Osteocyte (in vitro differentiated cells): ENCODE measurements at regions not wholly inside any gene's neighbourhood (a gene's known extent, or its start where the extent isn't known, plus 50 kb on each side); places are given as distances from the start of the nearest gene placed in this dataset.

ENCODE experiments used
- DNase-seq: peaks from one replicate; pipeline ENCODE4 v3.0.0; 2021; ENCODE audit warnings: mixed read lengths; ENCODE audit not compliant: unreplicated experiment; ENCODE audit errors: extremely low spot score
- H3K27ac Mint-ChIP-seq: one replicate; pipeline ENCODE4 v1.8.0; 2021; ENCODE audit warnings: mild to moderate bottlenecking, mixed read lengths; ENCODE audit not compliant: unreplicated experiment
- H3K27me3 Mint-ChIP-seq: one replicate; pipeline ENCODE4 v1.8.0; 2021; ENCODE audit warnings: mixed read lengths; ENCODE audit not compliant: unreplicated experiment
- H3K36me3 Mint-ChIP-seq: one replicate; pipeline ENCODE4 v1.8.0; 2021; ENCODE audit warnings: mixed read lengths; ENCODE audit not compliant: unreplicated experiment
- H3K4me1 Mint-ChIP-seq: one replicate; pipeline ENCODE4 v1.8.0; 2021; ENCODE audit warnings: mixed read lengths; ENCODE audit not compliant: unreplicated experiment
- H3K4me3 Mint-ChIP-seq: one replicate; pipeline ENCODE4 v1.8.0; 2021; ENCODE audit warnings: mild to moderate bottlenecking, moderate library complexity, mixed read lengths; ENCODE audit not compliant: unreplicated experiment
- H3K9me3 Mint-ChIP-seq: one replicate; pipeline ENCODE4 v1.8.0; 2021; ENCODE audit warnings: mixed read lengths; ENCODE audit not compliant: unreplicated experiment
- TF ChIP-seq, protein P1 (sequence below): fragments of 200-600 bp; sonication (generic); IDR thresholded peaks from 2 replicates; pipeline ENCODE4 v1.5.0; 2021; ENCODE audit warnings: antibody characterized with exemption, mild to moderate bottlenecking, moderate library complexity

DNA sequence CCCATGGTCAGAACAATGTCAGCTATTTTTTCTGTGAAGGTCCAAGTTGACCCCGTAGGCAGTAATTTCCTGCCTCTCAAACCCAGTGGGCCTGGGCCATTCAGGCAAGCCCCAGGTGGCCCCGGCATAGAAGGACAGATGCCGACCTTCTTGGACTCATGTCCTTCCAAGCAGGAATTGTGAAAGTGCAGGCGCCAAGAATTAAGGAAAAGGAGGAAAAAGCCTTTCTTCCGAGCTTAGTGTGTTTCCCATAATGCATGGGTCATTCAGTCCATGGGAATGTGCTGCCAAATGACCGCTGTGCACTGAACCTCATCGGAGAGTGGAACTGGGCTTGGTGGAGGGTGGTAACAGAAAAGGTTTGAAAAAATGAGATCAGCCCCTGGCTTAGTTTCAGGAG, 196.5 kb upstream of the HS3ST1 start:
- H3K9me3 Mint-ChIP-seq = peaks cover 11% of the 10 kb centered on the region
- H3K4me1 Mint-ChIP-seq = no peaks in the 10 kb centered on the region
- TF ChIP-seq, protein P1, sequence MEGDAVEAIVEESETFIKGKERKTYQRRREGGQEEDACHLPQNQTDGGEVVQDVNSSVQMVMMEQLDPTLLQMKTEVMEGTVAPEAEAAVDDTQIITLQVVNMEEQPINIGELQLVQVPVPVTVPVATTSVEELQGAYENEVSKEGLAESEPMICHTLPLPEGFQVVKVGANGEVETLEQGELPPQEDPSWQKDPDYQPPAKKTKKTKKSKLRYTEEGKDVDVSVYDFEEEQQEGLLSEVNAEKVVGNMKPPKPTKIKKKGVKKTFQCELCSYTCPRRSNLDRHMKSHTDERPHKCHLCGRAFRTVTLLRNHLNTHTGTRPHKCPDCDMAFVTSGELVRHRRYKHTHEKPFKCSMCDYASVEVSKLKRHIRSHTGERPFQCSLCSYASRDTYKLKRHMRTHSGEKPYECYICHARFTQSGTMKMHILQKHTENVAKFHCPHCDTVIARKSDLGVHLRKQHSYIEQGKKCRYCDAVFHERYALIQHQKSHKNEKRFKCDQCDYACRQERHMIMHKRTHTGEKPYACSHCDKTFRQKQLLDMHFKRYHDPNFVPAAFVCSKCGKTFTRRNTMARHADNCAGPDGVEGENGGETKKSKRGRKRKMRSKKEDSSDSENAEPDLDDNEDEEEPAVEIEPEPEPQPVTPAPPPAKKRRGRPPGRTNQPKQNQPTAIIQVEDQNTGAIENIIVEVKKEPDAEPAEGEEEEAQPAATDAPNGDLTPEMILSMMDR = no peak
- H3K27me3 Mint-ChIP-seq = peaks cover 8% of the 10 kb centered on the region
- DNase-seq = no peak
- H3K27ac Mint-ChIP-seq = no peak overlapping the region
- H3K36me3 Mint-ChIP-seq = no peaks in the 10 kb centered on the region
- H3K4me3 Mint-ChIP-seq = no peak overlapping the region

DNA sequence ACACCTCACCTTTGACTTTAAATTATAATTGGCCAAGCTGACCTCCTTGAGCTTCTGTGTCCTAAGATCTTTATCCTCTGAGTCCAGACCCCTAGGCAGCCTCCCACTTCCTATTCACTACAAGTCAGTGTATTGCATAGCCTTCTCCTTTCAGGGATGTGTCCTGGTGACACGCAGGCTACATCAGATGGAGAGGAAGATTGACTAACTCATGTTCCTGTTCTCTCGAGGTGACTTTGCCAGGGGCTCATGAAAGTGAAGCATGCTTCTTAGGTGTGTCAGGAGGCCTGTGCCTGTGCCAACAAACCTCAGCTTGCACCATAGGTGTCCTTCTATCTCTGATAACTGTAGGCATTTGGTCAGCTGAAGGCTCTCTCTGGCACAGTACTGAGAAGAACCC, 195.7 kb upstream of the HS3ST1 start:
- peaks cover 5% of the 10 kb centered on the region for H3K27me3 Mint-ChIP-seq
- no peaks in the 10 kb centered on the region for H3K4me1 Mint-ChIP-seq
- no peak overlapping the region for H3K27ac Mint-ChIP-seq
- TF ChIP-seq, protein P1 = no peak
- no peak overlapping the region for H3K4me3 Mint-ChIP-seq
- H3K36me3 Mint-ChIP-seq = no peaks in the 10 kb centered on the region
- DNase-seq = no peak
- H3K9me3 Mint-ChIP-seq = peaks cover 8% of the 10 kb centered on the region

DNA sequence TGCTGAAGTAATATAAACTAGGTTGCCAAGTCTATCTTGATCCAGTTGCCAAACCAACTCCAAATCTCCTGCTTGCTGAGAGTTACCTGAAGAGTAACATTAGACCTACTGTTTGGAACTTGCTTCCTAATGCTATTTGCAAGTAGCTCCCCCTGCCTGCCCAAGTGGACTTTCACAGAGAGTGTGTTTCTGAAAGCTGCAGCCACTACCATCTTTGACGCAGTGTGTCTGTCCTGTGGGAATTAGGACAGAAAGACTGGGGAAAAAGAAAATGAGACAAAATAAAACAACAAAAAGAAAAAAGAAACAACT, 195.0 kb upstream of the HS3ST1 start:
- TF ChIP-seq, protein P1 = peak; percentile 11
- H3K27ac Mint-ChIP-seq = no peak overlapping the region
- no peaks in the 10 kb centered on the region for H3K36me3 Mint-ChIP-seq
- DNase-seq = no peak
- H3K4me3 Mint-ChIP-seq = no peak overlapping the region
- peaks cover 5% of the 10 kb centered on the region for H3K9me3 Mint-ChIP-seq
- peaks cover 4% of the 10 kb centered on the region for H3K27me3 Mint-ChIP-seq
- H3K4me1 Mint-ChIP-seq = no peaks in the 10 kb centered on the region

DNA sequence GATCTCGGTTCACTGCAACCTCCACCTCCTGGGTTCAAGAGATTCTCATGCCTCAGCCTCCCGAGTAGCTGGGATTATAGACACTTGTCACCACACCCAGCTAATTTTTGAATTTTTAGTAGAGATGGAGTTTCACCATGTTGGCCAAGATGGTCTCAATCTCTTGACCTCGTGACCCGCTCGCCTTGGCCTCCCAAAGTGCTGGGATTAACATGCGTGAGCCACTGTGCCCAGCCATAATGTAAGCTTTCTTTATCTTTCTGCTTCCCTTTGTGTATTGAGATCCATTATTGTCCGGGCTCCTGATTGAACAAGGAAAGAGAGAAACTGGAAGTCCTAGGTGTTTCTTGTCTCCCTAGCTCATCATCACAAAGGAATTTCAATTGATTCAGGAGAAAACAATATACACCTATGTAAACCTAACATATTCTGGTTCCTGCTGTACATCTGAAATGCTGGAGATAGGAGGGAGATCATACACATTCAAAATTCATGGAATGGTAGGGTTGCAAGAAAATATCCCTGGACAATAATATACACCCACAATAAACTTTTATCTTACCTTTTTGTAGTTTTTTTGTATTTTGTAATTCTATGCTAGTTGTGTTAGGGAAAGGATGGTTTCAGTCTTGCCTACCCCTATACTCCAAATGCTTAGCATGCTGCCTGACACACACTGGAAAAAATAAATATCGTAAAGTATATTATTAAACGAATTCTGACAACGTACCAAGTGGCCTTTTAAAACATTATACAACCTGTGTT, 194.4 kb upstream of the HS3ST1 start:
- Mint-ChIP-seq H3K4me3 (no peak overlapping the region), H3K9me3 (peaks cover 5% of the 10 kb centered on the region), H3K27ac (no peak overlapping the region), H3K4me1 (no peaks in the 10 kb centered on the region), H3K36me3 (no peaks in the 10 kb centered on the region), H3K27me3 (peaks cover 4% of the 10 kb centered on the region)
- DNase-seq = no peak
- TF ChIP-seq, protein P1 = no peak

DNA sequence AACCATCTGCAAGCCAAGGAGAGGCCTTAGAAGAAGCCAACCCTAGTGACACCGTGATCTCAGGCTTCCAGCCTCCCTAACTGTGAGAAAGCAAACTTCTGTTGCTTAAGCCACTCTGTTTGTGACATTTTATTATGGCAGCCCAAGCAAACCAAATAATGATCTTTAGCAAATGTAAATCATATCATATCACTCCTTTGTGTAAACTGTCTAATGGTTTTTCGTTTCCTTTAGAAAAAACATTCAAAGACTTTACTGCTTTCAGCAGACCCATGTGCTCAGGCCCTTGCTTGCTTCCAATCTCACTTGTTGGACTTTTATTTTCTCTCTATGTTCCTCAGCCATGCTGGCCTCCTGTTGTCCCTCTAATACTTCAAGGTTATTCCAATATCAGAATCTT, 192.2 kb upstream of the HS3ST1 start:
- H3K9me3 Mint-ChIP-seq = peaks cover 5% of the 10 kb centered on the region
- no peaks in the 10 kb centered on the region for H3K36me3 Mint-ChIP-seq
- H3K4me3 Mint-ChIP-seq = no peak overlapping the region
- TF ChIP-seq, protein P1 = no peak
- no peak for DNase-seq
- H3K4me1 Mint-ChIP-seq = no peaks in the 10 kb centered on the region
- H3K27me3 Mint-ChIP-seq = peaks cover 4% of the 10 kb centered on the region
- H3K27ac Mint-ChIP-seq = no peak overlapping the region
